Cardiac septum (tissue), 1 donor: ENCODE measurements at regions not wholly inside any gene's neighbourhood (a gene's known extent, or its start where the extent isn't known, plus 50 kb on each side); places are given as distances from the start of the nearest gene placed in this dataset.

ENCODE experiments used
- DNase-seq: peaks from one replicate; pipeline ENCODE4 v3.0.0-alpha.2; 2020; ENCODE audit warnings: low spot score
- intact Hi-C: fragments of 100-400 bp; cut with DNase I; formaldehyde crosslinking; loops from one replicate; pipeline ENCODE4 v1.14.0; 2022
- donor health status: DM: no; HTN: no; CAD: no.

DNA sequence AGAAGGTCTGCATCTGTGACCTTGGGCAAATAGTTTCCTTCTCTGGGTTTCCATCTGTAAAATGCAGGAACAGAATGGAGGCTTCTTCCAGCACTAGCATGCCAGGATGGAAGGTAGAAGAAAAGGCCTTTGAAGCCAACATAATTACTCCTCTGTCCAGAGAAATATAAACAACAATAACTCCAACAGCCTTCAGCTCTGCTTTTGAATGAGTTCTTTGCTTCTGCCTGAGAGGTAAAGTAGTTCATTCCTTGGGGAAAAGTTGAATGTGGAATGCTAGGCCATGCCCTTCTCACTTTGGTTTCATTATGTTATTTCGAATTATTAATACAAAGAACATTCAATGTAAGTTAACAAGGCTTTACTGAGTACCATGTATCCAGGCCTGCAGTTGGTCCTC, 61.2 kb upstream of the BLID start:
- DNase-seq = no peak
- intact Hi-C loops = no loop called here

DNA sequence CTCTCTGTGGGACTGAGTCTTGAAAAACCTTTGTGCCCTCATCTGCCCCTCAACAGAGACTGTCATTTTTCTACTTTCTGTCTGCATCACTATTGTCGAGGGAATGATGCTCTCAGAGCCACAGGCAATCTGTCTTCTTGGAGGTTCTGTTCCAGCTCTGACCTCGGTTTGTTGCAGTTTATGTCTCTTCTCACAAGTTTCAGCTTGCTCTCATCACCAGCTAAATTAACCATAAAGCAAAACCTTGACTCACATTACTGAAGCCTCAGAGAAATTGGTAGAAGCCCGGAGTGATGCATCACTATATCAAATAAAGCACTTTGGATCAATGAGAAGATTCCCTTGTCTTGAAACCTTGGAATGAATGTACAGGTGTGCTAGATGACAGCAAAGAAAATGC, 60.6 kb upstream of the BLID start:
- no peak for DNase-seq
- intact Hi-C loops = no loop called here

DNA sequence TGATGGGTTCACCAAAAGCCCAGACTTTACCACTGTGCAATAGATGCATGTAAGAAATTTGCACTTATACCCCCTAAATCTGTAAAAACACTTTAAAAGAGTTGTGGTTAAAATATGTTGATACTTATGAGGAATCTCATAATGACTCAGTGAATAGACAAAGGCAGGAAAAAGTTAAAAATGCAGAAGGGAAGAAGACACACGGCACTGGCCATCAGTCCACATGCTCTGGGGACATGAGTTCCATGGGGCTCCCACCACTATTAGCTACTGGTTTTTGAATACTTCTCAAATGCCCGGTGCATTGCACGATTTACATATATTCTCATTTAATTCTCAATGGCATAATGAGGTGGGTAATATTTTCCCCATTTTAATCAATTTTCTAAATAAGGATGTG, 59.3 kb upstream of the BLID start:
- intact Hi-C loops = no loop called here

DNA sequence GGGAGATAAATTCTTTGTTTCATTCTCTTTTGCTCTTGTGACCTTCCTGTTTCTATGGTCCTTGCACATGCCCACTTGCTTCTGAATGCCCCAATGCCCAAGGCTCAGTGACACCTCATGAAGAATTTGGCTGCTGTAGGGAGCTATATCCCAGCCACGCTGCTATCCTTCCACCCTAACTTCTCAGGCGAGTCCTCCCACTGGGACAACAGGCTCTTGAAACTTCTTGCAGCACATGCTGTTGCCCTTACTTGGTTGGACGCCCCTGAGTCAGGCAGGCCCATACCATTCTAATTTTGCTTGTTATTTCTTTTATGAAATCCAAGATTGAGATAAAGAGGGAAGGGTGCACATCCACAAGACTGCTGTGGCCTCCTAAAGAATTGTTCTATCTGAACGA, 57.6 kb upstream of the BLID start:
- no peak for DNase-seq
- intact Hi-C loops = no loop called here

More for the DNA sequence above, 59.3 kb upstream of the BLID start:
- DNase-seq = no peak

DNA sequence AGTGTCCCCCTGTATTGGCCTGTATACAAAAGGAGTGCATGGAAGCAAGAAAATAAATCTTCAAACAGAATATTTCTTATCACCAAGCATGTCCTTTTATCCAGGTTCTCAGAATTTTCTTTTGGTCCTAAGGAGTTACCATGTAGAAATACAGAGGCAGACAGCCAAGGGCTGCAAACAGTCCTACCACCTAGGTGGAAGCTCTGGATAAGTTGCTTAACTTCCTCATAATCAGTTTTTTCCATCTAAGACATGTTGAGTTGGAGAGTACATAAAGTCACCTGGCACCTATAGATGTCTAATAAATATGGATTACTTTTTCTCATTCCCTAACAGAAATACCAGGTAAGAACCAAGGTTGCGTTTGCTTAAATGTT, 57.0 kb upstream of the BLID start:
- DNase-seq = no peak
- intact Hi-C loops = no loop called here

DNA sequence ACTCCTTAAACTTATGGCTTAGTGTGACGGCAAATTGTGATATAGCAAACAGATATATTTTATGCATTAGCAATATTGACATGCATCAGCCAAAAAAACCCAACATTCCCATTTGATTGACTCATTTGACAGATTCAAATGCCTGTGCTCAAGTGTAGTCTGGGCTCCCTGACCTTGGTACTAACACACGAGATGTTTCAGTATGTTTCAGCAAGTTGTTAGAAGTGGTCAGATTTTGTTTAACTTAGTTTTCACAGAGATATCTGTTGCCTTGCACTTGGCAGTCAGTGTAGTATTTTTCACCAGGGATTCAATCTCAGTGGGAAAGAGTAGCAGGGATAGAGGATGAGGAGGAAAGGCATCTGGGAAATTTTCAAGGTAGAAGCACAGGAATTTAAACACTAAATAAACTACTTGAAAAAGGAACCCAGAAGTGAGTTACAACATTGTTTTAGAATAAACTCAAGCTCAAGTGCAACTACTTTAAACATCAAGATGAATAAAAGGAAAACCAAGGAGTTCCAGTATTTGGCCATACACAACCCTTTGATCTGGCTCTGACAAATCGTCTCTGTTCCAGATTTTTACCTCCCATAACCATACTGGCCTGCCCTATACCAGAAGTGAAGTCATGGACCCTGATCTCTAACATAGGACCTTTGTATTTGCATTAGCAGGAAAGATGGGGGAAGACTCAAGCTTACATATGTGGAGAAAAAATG, 56.5 kb upstream of the BLID start:
- intact Hi-C loops = no loop called here
- no peak for DNase-seq

DNA sequence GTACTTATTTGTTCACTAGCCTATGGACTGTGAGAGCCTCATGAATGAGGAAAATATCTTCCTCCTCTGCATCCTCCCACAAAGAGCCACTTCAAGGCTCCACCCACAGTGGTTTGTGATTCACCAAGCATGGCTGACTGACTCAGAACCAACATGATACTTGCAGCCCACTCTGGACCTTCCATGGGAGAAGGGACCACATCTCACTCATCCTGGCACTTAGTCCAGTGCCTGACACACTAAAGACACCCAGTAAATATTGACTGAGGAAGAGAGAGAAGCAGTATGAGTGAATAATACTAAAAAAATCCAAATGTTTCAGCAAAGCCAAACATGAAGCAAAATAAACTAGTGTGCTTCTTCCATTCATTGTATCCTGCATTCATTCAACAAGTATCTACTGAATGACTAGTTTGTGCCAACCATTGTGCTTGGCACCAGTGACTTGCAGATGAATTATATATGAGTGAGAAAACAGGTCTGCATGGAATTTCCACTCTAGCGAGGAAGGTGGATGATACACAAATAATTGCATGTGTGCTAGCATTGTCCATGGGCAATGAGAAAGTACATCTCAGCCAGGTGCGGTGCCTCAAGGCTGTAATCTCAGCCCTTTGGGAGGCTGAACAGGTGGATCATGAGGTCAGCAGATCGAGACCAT, 54.9 kb upstream of the BLID start:
- intact Hi-C loops = no loop called here
- DNase-seq = no peak

DNA sequence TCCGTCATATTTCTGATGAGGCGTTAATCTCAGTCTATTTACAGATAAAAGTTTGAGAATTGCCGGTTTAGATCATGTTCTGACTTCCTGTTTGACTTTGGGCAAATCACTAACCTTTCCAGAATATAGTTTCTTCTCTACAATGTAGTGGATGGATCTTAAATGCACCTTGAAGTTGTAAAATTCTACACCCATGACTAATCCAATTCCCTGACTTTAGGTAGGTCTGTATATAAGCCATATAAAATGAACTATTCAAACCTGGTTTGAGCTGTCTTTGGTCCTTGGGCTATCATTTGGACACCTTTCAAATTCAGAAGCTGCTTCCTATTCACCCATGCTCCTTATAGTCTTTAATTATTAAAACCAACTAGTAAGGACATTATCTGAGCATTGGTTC, 52.2 kb upstream of the BLID start:
- DNase-seq = no peak
- intact Hi-C loops = no loop called here

DNA sequence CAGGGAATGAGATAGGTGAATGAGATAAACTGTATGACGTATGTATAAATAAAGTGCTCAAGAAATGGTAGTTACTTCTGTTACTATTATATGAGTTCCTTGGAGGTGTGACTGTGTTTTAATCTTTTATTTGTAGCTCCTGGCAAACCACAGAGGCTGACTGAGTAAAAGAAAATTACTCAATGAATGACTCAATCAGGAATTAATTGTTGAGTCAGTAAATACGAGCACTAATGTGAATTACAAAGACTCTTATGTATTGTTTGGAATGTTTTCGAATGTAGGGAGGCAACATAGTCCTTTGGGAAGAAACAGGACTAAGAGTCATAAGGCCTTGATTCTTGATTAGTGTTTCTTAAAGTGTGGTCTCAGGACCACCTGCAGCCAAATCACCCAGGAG, 51.1 kb upstream of the BLID start:
- intact Hi-C loops = no loop called here

DNA sequence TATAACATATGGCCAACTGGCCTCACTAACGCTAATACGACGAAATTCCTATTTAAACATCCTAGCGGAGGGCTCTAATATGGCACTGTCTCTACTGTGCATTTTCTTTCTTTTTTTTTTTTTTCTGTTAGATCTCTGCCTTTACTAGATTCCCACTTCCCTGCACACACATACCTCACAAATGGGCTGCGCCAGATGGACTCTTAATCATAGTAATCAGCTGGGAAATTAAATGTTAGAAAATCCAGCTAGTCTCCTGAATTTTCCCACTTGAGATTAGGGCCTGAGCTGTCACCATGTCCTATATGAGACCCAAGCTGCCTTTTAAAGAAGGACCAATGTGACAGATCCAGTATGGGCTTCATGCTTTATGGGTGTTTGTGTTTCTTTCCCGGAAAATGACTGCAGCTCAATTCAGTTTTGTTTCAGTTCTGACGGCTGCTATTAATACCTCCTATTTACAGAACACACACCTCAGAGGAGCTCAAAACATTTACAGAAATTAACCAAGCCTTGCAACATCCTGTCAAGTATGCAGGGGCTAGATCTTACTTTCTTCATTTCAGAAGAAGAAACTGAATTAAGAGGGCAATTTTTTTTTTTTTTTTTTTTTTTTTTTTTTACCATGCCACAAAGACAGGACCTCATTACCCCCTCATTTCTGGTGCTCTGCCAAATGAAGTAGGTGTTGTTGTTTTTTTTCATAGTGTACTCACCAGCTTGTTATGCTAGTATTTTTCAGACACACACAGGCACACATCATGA, 49.8 kb upstream of the BLID start:
- intact Hi-C loops = no loop called here
- DNase-seq = no peak

More for the DNA sequence above, 51.1 kb upstream of the BLID start:
- DNase-seq = no peak
